ENCODE measurements at regions not wholly inside any gene's neighbourhood (a gene's known extent, or its start where the extent isn't known, plus 50 kb on each side); places are given as distances from the start of the nearest gene placed in this dataset.
"Not testable (repeated sequence)": the region's sequence is repeated elsewhere in the genome, so short reads cannot be mapped to it uniquely, and the experiment has no call there.

DNA sequence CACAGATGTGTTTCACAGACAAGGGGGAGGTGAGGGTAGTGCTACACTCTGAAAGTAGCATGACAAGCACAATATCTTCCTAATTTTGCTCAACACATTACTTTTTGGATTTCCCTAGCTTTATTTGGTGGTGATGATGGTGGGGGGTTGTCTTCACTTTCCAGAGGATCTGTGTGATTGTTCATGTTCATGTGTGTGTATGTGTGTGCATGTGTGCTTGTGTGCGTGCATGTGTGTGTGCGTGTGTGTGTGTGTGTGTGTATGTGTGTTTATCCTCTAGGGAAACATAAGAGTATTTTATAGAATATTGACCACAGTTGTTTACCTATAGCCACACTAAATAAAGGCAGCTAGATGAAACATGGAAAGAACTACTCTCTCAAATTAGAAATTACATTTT is 183.8 kb upstream of the EYA4 start:
- no peak for DNase-seq

DNA sequence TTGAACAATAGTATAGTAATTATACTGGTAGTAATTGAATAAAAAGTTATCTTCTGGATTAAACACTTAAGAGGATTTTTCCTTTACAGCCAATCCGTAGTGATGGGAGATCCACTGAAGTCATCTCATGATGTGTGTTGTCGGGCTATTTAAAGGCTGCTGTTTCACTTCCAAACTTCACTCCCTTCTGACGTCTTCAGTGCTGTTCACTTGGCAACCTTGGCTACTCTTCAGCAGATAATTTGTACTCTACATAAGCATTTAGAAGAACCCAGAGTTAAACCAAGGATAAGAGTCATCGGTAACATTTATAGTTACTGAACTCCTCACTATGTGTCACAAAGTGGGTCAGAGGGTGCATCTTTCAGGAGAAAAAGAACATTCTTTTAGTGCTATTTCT is 179.1 kb upstream of the EYA4 start:
- no peak for DNase-seq

DNA sequence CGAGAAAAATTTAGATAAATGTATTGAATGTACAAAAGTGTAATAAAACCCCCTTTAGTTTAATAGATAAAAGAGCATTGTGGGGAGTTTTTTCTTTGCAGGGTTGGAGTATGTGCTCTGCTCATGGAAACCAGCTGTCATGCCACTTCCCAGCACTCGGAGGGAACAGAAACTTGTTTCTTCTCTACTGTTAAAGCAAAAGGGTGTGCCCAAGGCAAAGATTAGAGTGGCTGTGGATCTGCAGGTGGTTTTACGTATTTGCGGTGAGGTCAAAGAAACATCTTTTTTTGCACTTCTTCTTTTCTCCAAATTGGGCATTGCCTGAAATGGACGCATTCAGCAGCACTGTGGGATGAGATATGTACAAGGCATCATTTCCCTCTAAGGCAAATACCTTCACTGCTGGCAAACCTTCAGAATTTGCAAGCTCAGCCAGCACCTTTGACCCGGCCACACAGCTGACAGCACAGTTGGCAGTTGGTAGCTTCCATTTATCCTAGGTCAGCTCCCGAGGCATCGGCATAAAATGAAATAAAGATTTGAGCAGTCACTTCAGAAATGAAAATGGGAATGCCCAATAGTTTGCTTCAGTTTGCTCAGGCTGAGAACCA is 178.4 kb upstream of the EYA4 start:
- no peak for DNase-seq

DNA sequence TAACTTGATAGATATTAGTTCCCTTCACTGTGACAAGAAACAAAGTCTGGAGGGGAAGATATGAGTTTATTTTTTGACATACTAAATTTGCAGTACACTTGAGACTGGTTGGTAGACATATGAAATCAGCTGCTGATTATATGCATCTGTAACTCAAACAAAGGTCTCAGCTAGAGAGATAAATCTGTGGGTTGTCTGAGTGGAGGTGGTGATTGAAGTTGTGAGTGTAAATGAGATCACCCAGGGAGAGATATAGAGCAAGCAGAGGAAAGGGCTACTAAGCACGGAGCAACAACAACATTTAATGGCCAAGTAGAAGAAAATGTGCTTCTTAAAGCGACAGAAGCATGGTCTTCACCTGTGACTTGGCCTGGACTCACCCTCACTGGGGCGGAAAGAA is 173.2 kb upstream of the EYA4 start:
- no peak for DNase-seq

DNA sequence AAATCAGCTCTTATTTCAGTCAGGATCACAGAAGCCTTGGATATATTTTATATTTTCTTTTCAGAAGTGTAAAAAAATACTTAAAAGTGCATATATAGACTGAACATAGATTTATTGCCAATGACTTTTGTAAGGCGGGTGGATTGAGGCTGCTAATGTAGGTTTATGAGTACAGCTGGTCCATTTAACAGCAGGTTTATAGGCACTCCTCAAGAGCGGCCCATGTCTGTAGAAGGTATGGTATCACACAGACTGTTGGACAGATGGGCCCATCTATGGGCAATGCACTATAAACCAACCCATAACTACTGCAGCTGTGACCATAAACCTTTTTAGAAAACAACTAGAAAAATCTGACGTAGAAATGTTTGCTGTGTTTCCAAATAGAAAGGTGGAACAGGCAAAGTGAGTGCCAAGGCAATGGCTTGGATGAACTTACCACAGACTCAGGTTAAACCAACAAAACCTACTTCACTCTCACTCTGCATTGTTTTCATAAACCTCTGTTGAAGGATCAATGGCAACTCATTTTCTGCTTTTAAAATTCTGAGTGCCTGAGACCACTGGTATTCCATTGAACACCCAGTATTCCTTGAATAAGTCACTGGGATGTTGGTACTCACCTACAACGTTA is 170.6 kb upstream of the EYA4 start:
- DNase-seq: no peak

DNA sequence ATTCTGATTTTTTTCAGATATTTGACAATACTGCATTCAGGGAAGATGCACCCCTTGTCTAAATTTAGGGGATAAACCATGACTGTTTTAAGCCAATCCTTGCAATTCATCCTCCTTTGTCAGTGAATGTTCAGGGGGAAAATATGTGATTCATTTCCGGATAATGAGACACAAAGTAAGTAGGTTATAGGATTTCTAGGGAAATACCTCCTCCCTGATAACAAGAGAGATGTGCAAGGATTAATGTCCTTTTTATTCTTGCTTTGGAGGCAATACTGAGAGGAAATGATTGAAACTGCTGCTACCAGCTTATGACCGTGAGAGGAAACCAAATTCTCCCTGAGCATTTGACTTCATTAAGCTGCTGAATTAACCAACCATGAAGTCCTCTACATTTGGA is 161.3 kb upstream of the EYA4 start:
- DNase-seq: no peak

DNA sequence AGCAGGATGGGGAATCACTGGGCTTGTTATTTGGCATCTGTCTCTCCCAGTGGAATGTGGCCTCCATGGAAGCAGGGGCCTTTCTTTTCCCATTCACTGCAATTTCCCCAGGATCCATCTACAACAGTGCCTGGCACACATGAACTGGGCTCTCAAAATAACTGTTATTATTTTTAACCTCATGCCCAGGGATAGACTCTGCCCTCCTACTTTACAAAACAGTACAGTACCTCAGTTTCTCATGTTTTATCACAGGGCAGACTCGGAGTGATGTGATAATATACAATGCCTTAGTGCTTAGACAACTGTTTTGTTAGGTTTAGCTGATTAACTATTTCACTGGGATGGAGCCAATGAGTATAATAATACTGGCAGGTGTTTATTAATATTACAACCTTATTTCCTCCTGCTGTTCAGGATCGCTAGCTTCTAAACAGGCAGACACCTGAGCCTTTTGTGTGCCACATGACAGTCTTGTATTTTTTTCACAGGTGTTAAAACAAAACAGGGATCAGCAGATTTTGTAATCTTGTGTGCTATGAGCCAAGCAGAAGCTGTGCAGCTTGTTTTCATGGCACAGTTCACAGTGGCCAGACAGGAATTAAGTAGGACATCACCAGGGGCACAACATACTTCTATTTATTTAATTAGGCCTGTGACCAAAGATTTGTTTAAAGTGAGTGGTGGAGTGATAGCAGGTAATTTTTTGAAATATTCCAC is 157.7 kb upstream of the EYA4 start:
- no peak for DNase-seq

DNA sequence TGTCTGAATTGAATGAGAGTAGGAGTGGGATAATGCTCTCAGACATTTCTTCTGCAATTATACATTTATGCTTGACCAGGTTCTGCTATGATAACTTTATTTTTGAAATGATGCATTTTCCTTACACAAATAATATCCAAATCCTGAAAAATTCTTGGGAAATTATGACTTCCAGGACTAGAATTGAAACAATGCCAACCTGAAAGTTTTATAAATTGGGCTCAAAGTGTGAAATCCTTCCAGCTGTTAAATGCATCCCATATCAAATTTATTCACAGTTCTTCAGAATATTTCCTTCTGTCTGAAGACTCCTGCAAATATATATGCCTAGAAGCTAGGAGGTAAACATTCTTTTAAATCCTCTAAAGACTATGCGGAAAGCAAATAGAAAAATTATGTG is 155.7 kb upstream of the EYA4 start:
- DNase-seq: no peak

DNA sequence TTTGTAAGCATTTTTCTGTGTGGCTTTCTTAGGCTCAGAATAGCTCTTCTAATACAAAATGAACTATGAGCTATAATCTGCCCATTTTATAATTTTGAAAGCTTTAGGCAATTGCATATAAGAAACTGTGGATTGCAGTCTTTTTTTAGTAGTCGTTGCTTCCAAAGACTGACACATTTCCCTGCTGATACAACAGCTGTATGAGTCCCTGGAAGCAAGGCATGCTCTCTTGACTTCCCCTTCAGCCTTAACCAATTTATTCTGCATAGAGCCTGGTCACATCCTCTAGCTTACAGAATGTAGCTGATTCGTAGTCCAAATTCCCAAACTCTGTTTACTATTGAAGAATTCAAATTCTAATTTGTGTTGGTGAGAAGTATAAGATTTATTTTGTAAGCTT is 155.3 kb upstream of the EYA4 start:
- no peak for DNase-seq

DNA sequence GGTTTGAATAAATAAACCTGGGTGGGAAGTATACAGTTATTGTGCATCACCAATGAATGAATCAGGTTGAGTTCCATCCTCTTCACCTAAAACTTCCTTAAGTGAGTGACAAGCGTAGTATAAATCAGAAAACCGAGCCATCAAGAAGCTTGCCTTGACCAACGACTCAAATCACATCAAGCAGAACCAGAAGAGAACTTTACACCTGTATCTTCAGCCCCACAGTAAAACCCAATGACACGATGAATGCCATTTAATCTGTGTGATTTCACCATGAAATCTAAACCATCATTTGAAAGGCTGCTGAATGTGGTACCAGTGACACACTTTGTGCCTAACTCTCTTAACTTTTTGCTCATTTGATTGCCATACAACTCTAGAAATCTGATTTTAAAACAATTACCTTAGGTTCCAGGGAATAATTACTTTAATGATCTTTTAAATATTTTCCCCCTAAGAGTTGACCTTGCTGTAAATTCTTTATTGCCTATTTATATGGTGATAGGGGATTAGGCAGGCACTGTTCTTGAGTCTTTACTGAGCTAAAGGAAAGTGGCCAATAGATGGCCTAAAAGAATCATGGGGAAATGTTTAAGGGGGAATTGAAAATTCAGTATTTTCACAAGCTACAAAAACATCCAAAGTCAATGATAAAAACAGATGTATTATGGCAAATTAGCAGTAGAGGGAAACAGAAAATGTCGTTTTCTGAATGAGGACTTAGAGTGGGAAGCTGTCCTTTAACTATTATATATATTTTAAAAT is 152.0 kb upstream of the EYA4 start:
- DNase-seq: no peak

DNA sequence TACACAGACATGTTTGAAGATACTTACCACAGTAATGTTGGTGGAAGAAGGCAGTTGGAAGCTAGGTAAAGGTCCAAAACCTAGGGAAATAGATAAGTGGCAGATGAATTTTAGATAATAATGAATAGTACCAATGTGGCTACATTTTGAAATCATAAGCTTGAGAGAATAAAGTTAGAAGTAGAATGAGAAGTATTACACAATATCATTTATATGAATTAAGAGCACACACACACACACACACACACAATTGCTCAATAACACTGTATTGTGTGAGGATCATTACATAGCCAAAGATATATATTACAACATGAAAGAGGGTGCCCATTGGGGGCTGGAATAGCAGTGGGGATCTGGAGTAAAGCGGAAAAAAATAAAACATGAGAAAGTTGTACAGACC is 149.0 kb upstream of the EYA4 start:
- DNase-seq: no peak

DNA sequence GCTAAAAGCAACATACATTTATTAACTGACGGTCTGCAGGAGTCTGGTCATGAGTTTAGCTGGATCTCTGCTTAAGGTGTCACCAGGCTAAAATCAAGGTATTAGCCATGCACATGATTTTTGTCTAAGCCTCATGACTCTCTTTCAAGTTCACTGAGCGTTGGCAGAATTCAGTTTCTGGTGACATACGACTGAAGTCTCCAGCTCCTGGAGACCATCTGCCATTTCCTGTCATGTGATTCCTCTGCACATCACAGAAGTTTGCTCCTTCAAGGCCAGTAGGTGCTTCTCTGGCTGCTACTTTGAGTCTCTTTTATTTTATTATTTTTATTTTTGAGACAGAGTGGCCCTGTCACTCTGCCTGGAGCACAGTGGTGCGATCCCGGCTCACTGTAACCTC is 148.4 kb upstream of the EYA4 start:
- DNase-seq: no peak

DNA sequence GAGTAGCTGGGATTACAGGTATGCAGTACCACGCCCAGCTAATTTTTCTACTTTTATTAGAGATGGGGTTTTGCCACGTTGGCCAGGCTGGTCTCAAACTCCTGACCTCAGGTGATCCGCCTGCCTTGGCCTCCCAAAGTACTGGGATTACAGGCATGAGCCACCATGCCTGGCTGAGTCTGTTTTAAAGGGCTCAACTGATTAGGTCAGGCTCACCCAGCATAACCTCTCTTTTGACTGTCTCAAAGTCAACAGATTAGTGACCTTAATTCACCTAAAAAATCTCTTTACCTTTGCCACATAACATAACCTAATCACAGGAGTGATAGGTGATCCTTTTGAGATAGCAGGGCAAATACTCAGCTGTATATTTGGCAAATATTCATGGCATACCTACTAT is 147.9 kb upstream of the EYA4 start:
- DNase-seq: not testable (repeated sequence)

DNA sequence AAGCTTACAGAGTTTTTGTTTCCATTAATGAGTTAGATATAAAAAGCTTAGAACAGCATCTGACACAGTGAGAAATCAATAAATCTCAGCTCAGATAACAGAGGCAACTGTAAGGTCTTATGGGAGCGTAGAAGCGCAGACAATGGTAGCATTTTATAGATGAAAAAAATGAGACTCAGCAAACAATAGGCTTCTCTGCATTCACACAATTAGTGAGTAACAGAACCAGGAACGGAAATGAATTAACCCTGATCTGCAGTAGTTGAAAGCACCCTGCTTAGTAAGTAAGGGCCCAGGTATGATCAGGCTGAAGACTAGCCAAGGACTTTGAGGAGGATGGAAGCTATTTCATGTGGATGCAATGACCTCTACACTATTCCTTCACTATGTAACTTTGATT is 147.2 kb upstream of the EYA4 start:
- no peak for DNase-seq

DNA sequence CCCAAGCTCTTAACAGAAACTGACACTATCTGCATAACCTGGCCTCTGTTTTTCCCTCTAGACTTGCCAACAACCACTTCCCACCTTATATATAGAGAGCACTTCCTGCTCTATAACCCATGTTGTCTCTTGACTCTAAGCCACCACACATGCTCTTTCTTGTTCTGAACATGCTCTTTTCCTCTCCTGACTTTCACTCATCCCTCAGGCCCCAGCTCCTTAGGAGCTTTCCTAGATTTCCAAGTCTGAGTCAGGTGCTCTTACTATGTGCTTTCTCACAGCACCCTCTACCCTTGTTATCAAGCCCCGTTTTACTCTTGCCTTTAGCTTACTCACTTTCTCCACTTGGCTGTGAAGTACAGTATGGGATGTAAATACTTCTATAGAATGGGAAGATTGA is 143.9 kb upstream of the EYA4 start:
- DNase-seq: no peak

DNA sequence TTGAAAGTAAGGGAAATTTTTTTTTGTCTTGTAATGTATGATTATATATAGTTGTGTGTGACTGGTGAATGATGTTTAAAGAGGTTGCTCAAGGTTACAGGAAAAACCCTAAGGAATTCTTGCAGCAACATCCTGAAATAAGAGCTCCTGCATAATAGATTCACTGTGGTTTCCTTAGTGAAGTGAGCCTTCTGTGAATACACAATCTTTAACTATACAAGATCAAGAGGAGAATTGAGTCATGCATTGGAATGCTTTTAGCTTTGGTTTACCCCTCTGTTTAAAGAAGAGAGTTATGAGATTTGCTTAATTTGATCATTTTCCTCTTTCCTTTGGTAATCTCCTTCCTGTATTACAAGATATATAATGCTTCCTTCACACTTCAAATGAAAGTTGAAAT is 141.6 kb upstream of the EYA4 start:
- DNase-seq: no peak

DNA sequence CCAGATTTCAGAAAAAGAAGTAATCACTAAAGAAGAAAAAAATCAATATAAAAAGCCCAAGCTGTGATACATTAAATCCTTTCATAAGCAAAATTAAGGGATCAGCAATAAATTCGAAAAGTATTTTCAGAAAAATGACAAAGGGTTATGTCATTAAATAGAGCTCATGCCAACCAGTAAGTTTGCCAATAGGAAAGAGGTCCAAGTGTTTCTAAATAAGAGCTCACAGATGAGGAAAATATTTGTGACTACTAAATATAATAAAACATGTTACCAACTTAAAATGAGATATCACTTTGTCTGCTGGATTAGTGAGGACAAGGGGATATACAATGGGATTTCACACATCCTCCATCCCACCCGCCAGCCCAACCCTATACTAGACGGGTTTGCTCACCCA is 140.3 kb upstream of the EYA4 start:
- DNase-seq: no peak

DNA sequence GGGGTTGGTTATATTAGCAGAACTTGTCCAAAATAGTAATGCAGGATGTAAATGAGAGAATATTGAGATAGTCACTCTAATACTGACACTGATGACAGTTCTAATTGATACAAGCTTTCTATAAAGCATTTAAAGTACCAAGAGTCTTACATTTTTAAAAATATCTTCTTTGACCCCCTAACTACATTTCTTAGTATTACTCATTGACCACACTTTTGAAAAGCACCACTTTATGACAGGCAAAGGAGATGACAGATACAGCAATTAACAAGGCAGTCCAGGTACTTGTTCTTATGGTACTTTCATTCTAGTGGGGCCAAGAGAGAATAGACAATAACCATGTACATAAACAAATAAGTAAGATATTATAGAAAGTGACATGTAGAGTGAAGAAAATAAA is 139.4 kb upstream of the EYA4 start:
- no peak for DNase-seq

DNA sequence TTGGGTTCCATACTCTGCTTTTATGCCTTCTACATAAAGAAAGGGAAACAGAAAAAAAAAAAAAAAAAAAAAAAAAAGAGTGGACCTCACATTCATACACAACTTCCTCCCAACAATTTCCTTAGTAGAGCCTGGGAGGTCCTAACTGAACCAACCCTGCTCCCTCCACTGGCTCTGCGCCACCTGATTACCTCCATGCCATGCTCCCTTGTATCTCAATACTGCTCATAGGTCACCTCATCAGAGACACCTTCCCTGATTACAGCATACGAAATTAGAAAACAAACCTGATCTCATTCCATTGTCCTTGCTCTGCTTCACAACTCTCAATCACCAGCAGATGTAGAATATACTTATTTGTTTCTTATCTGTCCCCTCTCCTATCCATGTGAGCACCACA is 134.2 kb upstream of the EYA4 start:
- DNase-seq: no peak

DNA sequence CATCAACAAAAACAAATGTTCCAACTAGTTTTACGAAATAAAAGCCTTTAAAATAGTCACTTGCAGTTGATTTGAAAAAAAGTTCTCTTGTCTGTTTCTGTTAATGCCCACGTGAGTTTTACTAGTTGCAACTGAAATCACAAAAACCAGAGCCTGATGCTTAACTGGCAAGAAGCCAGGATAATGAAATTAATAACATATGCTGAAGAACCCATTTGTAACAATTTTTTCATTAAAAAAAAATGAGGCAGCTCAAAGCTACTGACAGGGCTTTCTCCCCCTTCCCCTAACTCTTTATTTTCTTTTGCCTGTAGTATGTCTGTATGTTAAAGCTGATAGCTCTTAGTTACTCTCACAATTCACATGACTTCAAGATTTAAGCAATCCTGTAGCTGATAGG is 132.7 kb upstream of the EYA4 start:
- no peak for DNase-seq

DNA sequence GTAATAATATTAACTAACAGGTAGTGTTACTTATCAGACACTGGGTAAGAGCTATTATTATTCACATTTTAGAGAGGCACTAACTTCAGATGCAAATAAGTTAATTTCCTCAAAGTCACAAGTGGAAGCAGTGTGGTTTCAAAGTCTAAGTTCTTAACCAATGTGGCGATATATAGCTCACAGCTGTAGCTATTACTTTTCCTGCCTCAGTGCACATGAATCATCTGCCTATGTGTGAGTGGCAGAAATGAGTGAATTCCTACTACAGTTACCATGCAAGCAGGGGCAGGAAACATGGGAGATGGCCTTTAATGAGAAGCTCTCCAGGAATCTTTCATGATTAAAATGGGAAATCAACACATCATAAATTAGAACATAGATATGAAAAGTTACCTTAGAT is 126.2 kb upstream of the EYA4 start:
- no peak for DNase-seq

DNA sequence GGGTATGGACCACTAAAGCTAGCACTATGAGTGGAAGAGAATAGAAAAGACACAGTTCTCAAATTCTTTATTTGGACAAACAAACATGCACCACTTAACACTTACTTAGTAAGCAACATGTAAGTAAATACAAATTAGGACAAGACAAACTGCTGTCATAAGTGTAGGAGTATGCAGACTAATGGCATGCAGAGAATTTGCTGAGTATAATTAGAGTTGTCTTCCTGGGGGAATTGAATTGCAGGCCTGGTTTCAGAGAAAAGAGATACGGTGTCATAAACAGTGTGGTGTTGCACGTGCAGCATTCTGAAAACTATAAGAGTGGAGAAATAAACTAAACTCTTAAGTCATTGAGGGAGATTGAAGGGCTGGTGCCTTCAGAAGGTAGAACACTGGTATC is 125.2 kb upstream of the EYA4 start:
- no peak for DNase-seq

DNA sequence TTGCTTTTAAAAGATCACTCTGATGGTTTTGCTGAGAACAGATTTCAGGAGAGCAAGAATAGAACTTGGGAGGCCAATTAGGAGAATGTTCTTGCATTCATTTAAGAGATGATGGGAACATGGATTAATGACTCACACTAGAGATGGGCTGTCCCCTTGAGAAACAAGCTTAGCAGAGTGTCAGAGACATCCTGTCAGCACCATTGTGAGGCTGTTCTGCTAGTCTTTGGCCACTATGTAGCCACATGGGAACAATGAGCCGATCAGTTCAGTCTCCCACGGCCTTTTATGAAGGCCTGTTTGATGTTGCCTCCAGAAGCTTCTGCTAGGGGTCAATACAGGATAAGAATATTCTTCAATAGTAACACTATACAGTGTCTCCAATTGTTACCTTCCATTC is 113.0 kb upstream of the EYA4 start:
- no peak for DNase-seq

DNA sequence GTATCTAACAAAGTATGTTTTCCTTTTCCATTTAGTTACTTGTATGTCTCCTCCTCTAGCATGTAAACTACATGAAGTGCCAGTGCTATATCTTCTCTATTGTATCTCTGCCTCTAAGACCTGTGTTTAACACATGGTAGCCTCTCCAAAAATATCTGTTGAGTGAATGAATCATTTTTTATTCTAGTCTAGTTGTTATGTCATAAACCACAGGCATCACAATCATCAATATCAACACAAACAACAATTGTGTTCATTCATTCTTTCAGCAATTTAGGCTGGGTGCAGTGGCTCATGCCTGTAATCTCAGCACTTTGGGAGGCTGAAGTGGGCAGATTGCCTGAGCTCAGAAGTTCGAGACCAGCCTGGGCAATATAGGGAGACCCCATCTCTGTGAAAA is 111.6 kb upstream of the EYA4 start:
- no peak for DNase-seq

Data from T-helper 9 cell (primary cell).